ENCODE measurements at regions not wholly inside any gene's neighbourhood (a gene's known extent, or its start where the extent isn't known, plus 50 kb on each side); places are given as distances from the start of the nearest gene placed in this dataset.

DNA sequence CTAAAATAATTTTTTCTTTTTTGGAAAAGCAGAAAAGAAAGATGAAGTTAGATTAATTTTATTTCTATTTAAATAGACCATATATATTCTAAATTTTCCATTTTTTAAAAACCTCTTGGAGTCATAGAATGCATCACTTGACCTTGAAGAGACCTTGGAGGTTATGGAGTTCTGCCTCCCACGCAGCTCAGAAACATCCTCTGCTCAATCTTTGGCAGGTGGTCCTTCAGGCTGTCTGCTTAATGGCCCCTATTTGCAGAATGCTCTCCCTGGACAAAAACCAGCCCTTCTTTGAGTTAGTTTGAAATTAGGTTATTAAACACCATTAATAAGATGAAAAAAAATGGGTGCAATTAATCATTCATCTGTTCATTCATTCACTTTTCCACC is 194.1 kb upstream of the TLL1 start:
- no peak for DNase-seq

DNA sequence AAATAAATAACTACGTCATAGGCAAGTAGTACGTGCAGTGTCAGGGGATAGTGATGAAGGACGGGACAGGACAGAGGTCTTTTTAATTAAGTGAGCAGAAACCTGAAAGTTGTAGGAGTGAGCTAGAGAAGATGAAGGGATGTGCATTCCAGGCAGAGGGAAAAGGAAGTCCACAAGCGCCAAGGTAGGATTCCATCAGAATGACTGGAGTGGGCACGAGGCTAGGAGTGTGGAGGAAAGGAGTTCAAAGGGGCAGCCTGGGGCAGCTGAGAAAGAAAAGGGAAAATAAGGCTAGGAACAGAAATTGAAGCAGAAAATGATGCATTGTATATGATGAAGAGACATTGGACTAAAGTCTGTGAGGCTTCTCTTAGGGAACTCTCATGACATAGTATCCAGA is 192.2 kb upstream of the TLL1 start:
- no peak for DNase-seq

DNA sequence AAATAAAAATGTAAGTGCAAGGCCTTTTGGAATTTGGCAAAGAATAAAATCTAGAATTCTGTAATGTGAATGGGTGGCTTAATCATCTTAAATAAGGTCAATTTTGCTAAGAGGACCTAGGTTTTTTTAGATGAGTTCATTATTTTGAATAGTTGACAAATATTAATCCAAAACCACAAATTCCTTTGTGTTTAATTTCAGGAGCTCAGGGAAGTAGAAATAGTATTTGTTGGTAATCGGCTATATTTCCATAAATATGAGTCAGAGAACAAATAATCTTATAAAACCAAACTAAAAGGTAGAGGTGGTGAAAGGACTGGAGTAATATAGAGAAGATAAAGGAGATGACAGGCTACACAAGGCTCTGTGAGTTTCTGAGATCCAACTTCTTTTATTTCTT is 190.4 kb upstream of the TLL1 start:
- DNase-seq, result no peak

DNA sequence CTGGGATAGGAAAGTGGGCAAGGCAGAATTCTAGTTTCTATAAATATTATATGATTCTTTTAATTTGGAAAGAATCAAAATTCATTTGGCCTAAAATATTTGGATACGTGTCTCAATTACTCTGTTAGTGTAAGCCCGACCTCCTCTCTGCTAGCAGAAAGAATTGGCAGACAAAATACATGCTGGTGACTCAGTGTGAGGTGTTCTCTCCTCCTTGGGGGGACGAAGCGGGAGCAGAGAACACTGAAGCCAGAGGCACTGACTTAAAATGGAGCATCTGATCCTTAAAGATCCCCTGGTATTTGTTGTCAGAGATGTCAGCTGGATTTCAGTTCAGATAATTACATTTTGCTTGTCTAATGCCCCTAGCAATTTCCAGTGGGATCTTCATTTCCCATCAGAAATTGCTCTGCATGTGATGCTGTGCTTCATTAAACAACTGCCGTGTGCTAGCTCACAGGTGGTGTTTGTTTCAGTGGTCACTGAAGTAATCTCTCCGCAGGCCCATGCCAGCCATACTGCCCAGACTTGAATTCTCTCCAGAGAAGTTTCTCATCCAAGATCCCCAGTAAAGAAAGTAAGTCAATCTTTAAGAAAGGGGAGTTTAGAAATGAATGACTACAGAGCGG is 188.7 kb upstream of the TLL1 start:
- DNase-seq, result no peak

DNA sequence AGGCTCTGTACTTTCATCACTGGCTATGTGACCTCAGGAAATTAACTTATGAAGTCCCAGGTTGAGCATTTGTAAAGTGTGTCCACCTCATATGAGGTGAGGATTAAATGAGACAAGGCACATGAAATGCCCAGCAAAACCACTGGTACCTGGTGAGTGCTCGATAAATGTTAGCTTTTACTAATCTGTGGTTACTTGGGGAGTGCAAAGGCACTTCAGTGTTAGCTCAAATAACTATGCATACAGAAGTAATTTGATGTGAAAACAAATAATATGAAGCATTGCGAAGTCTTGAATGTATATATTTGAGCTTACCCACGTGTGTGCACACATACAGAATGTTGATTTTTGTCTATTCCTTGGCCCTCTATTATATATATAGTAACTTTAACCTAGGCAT is 186.3 kb upstream of the TLL1 start:
- no peak for DNase-seq

- DNase-seq, result no peak
These were observed 183.9 kb upstream of the TLL1 start for GRCh38 chr4:165689159-165689558.

DNA sequence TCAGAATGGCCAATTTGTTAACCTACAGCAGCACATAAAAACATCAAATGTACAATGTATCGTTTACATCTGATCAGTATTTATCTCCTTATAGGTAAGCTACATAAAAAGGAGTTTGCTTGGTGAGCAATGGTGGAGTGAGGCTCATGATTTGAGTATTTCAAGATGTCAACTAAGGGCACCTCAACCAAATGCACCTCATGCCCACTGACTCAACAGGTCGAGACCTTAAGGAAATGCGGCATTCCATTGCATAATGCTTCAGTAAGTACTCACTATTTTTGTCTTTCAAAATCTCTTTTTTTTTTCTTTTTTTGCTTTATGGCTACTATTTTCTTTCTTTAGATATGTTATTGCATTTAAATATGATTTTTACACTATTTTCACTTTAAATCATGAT is 181.0 kb upstream of the TLL1 start:
- DNase-seq, result no peak

DNA sequence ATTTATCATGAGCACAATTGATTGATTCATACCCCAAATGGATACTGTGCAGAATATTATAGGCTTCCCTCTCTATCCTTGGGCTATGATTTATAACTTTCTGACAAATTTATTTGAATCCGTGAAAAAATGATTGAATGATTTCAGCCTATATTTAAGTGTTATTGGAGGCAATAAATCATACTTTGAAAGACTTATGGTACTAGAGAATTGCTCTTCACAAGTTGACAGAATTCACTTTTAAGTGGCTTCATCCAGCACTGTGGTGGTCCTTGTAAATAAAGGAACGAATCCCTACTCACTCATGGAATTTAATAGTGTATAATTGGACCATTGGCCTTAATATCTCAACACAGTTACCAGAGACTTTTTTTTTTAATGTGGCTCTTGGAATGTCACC is 174.8 kb upstream of the TLL1 start:
- DNase-seq, result no peak

- no peak for DNase-seq
These were observed 174.0 kb upstream of the TLL1 start for GRCh38 chr4:165699055-165699454.

DNA sequence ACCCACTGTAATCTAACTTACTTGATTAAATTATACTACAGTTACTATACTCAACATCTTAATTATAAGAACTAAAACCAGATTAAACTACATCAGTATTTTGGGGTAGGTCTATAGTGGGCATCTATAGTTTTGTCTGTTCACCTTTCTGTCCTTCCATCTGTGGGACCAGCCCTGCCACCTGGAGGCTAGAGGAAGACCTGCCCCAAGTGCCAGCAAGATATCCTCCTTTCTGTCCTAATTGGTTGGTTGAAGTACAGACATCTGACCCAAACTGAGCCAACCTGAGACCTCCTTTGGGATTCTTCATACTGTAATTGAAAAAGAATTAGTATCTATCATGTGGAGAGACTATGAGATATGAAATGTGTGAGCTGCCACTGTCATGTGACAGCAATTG is 172.2 kb upstream of the TLL1 start:
- DNase-seq, result no peak

- DNase-seq, result no peak
These were observed 165.9 kb upstream of the TLL1 start for GRCh38 chr4:165707128-165707527.

GRCh38 chr4:165709516-165709915 is 163.5 kb upstream of the TLL1 start:
- no peak for DNase-seq

DNA sequence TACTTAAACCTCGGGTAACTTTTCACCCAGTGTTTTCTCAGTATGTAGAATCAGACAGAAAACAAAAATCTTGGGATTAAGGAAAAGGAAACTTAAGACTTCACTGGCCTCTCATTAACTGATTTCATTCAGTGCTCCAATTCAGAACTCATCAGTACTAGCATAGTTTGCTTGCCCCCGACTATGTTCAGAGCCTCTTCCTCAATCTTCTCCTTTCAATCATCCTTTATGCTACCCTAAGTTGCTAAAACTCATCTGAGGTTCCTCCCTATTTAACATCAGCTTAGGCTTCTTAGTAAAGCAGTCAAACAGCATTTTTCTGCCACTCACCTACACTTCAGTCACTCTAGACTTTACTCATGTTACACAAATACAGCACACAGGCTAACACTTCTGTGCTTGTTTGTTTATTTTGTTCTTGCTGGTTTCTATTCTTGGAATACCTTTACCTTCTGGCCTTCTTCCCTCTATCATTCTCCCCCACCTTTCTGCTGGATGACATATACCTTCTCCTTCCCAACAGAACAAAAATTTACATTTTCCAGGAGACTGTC is 163.0 kb upstream of the TLL1 start:
- no peak for DNase-seq

GRCh38 chr4:165711436-165711835 is 161.6 kb upstream of the TLL1 start:
- DNase-seq, result no peak

- DNase-seq, result no peak
These were observed 161.1 kb upstream of the TLL1 start for GRCh38 chr4:165711912-165712311.

DNA sequence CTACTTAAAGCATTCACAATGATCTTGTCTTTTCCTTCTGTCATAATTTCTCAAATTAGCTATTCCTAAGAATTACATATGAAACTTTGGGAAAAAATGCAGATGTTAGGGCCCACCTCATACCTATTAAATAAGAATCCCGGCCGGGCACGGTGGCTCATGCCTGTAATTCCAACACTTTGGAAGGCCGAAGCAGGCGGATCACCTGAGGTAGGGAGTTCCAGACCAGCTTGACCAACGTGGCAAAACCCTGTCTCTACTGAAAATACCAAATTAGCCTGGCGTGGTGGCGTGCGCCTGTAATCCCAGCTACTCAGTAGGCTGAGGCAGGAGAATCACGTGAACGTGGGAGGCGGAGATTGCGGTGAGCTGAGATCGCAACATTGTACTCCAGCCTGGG is 158.4 kb upstream of the TLL1 start:
- no peak for DNase-seq

GRCh38 chr4:165715211-165715610 is 157.8 kb upstream of the TLL1 start:
- no peak for DNase-seq

GRCh38 chr4:165715989-165716388 is 157.0 kb upstream of the TLL1 start:
- DNase-seq, result no peak

DNA sequence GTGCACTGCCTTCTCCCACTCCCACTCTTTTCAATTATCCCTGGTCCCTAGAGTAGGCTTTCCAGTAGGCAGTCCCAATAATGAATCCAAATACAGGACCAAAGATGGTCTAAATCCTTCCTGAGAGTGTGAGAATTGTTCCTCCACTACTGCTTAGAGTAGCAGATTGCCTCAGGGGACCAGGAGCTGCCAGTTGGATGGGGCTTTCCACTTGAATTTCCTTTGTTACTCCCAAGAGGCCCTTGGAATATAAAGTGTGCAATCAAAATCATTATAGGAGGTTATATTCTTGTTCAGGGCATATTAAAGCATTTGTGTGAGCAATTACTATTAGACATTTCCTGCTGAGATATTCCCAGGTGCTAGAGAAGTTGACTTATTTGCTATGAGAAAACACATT is 156.6 kb upstream of the TLL1 start:
- peak; percentile 5 for DNase-seq

GRCh38 chr4:165718660-165719059 is 154.4 kb upstream of the TLL1 start:
- no peak for DNase-seq

DNA sequence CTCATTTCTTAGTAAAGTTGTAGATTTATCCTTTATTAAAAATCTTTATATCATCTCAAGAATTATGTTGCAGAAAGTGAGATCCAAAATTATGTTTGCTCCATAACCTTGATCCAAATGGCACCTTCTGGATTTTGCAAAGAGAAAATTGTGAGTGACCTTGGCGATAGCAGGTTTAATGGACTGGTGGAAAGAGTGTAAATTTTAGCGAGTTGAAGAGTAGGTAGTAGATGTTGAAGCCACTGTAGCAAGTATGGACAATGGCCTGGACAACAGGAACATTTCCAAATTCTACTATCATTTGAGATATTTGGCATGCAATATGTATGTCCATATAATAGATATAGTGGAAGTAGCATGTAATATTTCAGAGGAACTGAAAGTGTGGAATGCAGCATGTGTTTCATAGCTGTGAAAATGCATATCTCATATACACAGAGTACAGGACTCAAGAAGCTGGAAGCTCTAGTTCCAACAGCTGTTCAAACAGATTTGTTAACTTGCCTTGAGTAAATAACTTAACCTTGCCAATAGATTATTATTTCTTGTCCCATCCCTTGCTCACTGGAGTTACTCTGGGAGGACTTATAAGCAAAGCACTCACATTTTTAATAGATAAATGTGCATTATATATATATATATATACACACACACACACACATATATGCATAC is 152.5 kb upstream of the TLL1 start:
- no peak for DNase-seq

GRCh38 chr4:165721815-165722214 is 151.2 kb upstream of the TLL1 start:
- DNase-seq, result no peak

GRCh38 chr4:165723051-165723795 is 149.8 kb upstream of the TLL1 start:
- DNase-seq, result no peak

GRCh38 chr4:165724786-165725185 is 148.3 kb upstream of the TLL1 start:
- no peak for DNase-seq
